Thoracic aorta (tissue), 2 donors: ENCODE measurements at regions not wholly inside any gene's neighbourhood (a gene's known extent, or its start where the extent isn't known, plus 50 kb on each side); places are given as distances from the start of the nearest gene placed in this dataset.

Source experiments
- ATAC-seq: fragments of 150-250 bp; one replicate; pipeline ENCODE4 v1.8.0; 2017; ENCODE audit warnings: low read depth; ENCODE audit not compliant: insufficient number of reproducible peaks, low FRiP score
- DNase-seq: peaks from one replicate; pipeline ENCODE4 v3.0.0-alpha.2; 2020; ENCODE audit warnings: low spot score
- H3K27ac ChIP-seq, 2 donors: fragments of 200-600 bp; sonication (generic); 1 replicate in 1 of 2; 2 replicates in 1 of 2; pipeline ENCODE4 v1.5.1; 2016; ENCODE audit warnings: mild to moderate bottlenecking in 2 of 2, moderate library complexity in 2 of 2
- H3K27me3 ChIP-seq: fragments of 200-600 bp; sonication (generic); replicated peaks from 2 replicates; pipeline ENCODE4 v1.6.0; 2016; ENCODE audit warnings: mild to moderate bottlenecking; ENCODE audit not compliant: insufficient read depth
- H3K36me3 ChIP-seq: fragments of 200-600 bp; sonication (generic); one replicate; pipeline ENCODE4 v1.5.1; 2016
- H3K4me1 ChIP-seq, 2 donors: fragments of 200-600 bp; sonication (generic); 1 replicate in 1 of 2; 2 replicates in 1 of 2; pipeline versions ENCODE4 v1.5.1 to v1.6.0; 2016; ENCODE audit warnings: low read depth in 2 of 2, mild to moderate bottlenecking in 1 of 2; ENCODE audit not compliant: control insufficient read depth in 1 of 2
- H3K4me3 ChIP-seq: fragments of 200-600 bp; sonication (generic); 2 replicates; pipeline ENCODE4 v1.5.1; 2016; ENCODE audit warnings: mild to moderate bottlenecking
- H3K9me3 ChIP-seq: fragments of 200-600 bp; sonication (generic); 2 replicates; pipeline ENCODE4 v1.5.1; 2016
- TF ChIP-seq, protein P1 (sequence below): fragments of 200-600 bp; sonication (generic); IDR thresholded peaks from one replicate; pipeline ENCODE4 v1.5.1; 2019; ENCODE audit warnings: antibody characterized with exemption

DNA sequence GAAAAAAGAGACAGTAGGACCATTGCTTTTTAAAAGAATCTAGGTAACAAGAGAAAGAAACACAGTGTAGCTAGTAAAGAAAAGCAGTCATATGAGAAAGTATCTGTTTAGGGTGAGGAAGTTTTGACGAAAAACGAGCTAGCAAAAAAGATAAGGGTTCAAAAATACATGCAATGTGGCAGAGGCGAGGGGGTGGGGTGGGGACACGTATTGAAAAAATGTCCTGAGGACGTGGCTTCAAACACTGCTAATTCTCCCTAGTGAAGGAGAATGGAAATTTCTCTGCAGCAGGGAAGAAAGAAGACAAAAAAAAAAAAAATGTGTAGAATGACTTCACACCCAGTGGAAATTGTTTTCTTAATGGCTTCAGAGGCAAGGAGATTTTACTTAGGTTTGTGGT lies 856.4 kb upstream of the INTU start:
- peaks cover 20 to 25% of the 10 kb centered on the region in 2 donors for H3K4me1 ChIP-seq
- TF ChIP-seq, protein P1, sequence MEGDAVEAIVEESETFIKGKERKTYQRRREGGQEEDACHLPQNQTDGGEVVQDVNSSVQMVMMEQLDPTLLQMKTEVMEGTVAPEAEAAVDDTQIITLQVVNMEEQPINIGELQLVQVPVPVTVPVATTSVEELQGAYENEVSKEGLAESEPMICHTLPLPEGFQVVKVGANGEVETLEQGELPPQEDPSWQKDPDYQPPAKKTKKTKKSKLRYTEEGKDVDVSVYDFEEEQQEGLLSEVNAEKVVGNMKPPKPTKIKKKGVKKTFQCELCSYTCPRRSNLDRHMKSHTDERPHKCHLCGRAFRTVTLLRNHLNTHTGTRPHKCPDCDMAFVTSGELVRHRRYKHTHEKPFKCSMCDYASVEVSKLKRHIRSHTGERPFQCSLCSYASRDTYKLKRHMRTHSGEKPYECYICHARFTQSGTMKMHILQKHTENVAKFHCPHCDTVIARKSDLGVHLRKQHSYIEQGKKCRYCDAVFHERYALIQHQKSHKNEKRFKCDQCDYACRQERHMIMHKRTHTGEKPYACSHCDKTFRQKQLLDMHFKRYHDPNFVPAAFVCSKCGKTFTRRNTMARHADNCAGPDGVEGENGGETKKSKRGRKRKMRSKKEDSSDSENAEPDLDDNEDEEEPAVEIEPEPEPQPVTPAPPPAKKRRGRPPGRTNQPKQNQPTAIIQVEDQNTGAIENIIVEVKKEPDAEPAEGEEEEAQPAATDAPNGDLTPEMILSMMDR = no peak
- no peak for ATAC-seq
- no peak for DNase-seq
- H3K36me3 ChIP-seq = no peaks in the 10 kb centered on the region
- no peaks in the 10 kb centered on the region for H3K9me3 ChIP-seq
- H3K27me3 ChIP-seq = no peaks in the 10 kb centered on the region
- H3K4me3 ChIP-seq = no peak overlapping the region
- no peak overlapping the region for H3K27ac ChIP-seq

DNA sequence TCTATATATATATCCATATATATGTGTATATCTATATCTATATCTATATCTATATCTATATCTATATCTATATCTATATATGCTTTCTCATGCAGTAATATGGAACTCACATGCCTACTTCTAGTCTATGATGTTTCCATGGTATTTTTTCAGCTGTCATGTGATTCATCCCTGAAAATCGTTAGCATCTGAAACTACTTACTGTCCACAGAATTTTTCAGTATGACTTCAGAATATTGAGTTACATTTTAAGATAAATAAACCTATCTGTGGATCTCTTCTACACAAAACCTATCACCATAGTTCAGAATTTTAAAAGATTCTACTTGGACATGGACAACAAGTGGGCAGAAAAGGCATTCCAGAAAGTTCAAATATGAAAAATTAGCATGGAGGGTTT lies 855.1 kb upstream of the INTU start:
- Histone ChIP-seq H3K27ac (no peak overlapping the region), H3K4me3 (no peak overlapping the region), H3K4me1 (peaks cover 20 to 22% of the 10 kb centered on the region in 2 donors), H3K36me3 (no peaks in the 10 kb centered on the region), H3K27me3 (no peaks in the 10 kb centered on the region), H3K9me3 (no peaks in the 10 kb centered on the region)
- ATAC-seq (no peak), DNase-seq (no peak)
- TF ChIP-seq, protein P1 = no peak

- peak overlapping the region; percentile 18 to 55 for H3K27ac ChIP-seq
- TF ChIP-seq, protein P1 = no peak
- H3K36me3 ChIP-seq = no peaks in the 10 kb centered on the region
- H3K4me1 ChIP-seq = peaks cover 16% of the 10 kb centered on the region in 2 donors
- no peaks in the 10 kb centered on the region for H3K27me3 ChIP-seq
- no peak overlapping the region for H3K4me3 ChIP-seq
- H3K9me3 ChIP-seq = no peaks in the 10 kb centered on the region
- DNase-seq = no peak
- ATAC-seq = peak; percentile 73
These were observed 854.4 kb upstream of the INTU start for GRCh38 chr4:126778348-126778747.

GRCh38 chr4:126779001-126779400 lies 853.8 kb upstream of the INTU start:
- Histone ChIP-seq H3K36me3 (no peaks in the 10 kb centered on the region), H3K4me3 (no peak overlapping the region), H3K9me3 (no peaks in the 10 kb centered on the region), H3K4me1 (peaks cover 14% of the 10 kb centered on the region in 2 donors), H3K27ac (peak overlapping the region in 1 of 2 donors; percentile 55), H3K27me3 (no peaks in the 10 kb centered on the region)
- ATAC-seq = no peak
- TF ChIP-seq, protein P1 = no peak
- no peak for DNase-seq

GRCh38 chr4:126779436-126780166 lies 853.2 kb upstream of the INTU start:
- ATAC-seq (no peak), DNase-seq (no peak)
- TF ChIP-seq, protein P1 = no peak
- H3K4me1 ChIP-seq = peaks cover 14% of the 10 kb centered on the region in 2 donors
- peak overlapping the region; percentile 12 to 15 for H3K27ac ChIP-seq
- H3K4me3 ChIP-seq = no peak overlapping the region
- no peaks in the 10 kb centered on the region for H3K27me3 ChIP-seq
- no peaks in the 10 kb centered on the region for H3K36me3 ChIP-seq
- H3K9me3 ChIP-seq = no peaks in the 10 kb centered on the region
